GM18870 (cell line): ENCODE measurements at regions not wholly inside any gene's neighbourhood (a gene's known extent, or its start where the extent isn't known, plus 50 kb on each side); places are given as distances from the start of the nearest gene placed in this dataset.
A peak's percentile ranks its signal among the peaks of the same experiment; 100 is the strongest.
"Not testable (repeated sequence)": the region's sequence is repeated elsewhere in the genome, so short reads cannot be mapped to it uniquely, and the experiment has no call there.

Experiments
- ATAC-seq: cut with Tn5 transposase; IDR thresholded peaks from one replicate; pipeline ENCODE4 v1.9.1; 2021; ENCODE audit warnings: moderate library complexity; ENCODE audit not compliant: unreplicated experiment

GRCh38 chr2:34785206-34785785, 1186.2 kb upstream of the FAM98A start:
- no peak for ATAC-seq

DNA sequence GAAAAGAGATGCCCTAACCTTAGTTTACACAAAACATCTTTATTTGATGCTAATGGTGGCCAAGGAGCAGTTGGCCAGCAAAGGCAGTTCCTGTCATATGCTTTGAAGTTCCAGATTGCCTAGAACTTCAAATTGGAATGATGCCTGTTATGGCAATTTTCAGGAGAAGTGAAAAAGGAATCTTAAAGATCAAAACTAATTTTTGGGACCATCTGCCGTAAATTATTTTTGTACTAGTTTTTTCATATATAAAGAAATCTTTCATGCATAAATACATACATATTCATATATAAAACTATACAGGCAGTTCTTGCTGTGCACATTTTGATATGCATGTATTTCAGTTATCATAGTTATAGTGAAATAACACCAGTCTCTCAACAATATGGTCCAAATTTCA, 1185.6 kb upstream of the FAM98A start:
- ATAC-seq, result no peak

- not testable (repeated sequence) for ATAC-seq
Measured at GRCh38 chr2:34750742-34751141, 1151.6 kb upstream of the FAM98A start.

- ATAC-seq, result no peak
Measured at GRCh38 chr2:34747643-34748042, 1148.5 kb upstream of the FAM98A start.

DNA sequence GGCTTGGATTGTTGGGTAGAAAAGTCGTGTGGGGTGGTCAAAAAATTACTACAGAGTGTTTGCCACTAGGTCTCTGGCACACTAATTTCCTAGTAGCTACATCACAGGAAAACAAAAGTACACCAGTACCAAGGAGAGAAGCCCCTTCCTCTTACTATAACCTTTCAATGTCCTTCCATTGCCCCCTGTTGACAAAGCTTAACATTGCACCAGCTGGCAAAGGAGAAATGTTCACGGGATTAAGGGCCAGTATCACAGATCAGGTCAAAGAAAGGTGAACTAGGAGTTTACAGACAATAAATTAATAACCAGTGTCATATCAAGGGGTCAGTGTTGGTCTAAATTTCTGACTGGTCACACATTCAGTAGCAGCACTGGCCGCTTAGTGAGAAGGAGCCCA, 1139.6 kb upstream of the FAM98A start:
- no peak for ATAC-seq

GRCh38 chr2:34737146-34737545, 1138.0 kb upstream of the FAM98A start:
- ATAC-seq, result no peak

GRCh38 chr2:34736482-34736881, 1137.4 kb upstream of the FAM98A start:
- peak; percentile 54 for ATAC-seq

GRCh38 chr2:34734662-34735061, 1135.6 kb upstream of the FAM98A start:
- ATAC-seq, result no peak

DNA sequence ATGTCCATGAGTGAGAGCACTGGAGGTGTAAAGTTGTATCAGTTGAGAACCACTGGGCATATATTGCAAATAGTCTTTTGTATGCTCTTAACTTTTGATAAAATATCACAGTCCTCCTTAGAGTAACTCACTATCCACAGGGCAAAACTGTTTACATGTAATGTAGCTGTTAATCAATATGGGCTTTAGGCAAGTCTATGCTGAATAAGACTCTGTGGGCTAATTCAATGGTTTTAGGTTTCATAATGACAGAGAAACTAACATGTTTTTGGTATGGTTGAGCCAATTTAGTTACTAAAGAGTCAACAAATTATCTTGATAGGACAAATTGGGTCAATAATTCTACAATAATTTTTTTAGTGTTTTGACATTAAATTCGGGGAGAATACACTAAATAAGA, 1134.9 kb upstream of the FAM98A start:
- ATAC-seq, result no peak

DNA sequence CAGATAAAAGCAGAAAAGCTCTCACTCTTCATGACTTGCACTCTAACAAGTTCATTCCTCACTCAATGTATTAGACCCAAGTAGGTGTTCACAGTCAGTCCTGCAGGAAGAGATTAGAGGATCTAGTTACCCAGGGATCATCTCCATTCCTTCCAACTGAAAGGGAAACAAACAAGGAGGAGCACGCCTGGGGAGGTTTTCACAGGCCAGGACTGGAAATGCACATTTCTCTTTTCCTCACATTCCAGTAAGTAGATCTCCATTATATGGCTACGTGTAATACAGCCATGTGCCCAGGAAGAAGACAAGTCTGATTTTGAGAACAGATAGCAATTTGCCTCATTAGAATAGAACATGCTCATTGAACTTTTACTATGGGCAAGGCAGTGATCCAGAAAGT, 1132.2 kb upstream of the FAM98A start:
- ATAC-seq, result no peak

- no peak for ATAC-seq
Measured at GRCh38 chr2:34729845-34730244, 1130.7 kb upstream of the FAM98A start.

- ATAC-seq, result no peak
Measured at GRCh38 chr2:34724107-34724506, 1125.0 kb upstream of the FAM98A start.

DNA sequence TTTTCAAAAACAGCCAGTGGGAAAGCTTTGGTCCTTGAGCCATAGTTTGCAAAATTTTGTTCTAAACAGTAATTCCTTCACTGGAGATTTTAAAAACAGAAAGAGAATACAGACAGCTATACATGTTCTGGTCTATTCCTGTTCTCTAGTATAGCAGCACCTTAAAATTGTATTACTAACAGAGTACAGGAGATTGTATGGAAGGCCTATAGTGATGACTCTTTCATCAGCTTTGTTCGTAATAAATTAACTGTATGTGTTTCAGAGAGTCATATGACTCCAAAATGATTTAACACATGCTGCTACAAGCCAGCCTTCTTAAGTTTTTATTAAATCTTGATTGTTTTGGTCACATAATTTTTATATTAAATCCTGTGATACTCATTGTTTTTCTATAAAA, 1124.6 kb upstream of the FAM98A start:
- no peak for ATAC-seq

DNA sequence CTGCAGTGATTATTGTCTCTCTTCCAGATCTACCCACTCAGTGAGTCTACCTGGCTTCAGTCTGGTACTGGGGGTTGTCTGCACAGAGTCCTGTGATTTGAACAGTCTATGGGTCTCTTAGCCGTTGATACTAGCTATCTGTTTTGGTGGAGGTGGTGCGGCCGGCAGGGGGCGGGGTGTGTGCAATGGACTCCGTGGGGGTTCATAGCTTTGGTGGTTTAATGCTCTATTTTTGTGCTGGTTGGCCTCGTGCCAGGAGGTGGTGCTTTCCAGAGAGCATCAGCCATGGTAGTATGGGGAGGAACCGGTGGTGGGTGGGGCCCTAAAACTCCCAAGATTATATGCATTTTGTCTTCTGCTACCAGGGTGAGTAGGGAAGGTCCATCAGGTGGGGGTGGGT, 1120.1 kb upstream of the FAM98A start:
- no peak for ATAC-seq

- ATAC-seq, result peak; percentile 92
Measured at GRCh38 chr2:34705551-34706247, 1106.6 kb upstream of the FAM98A start.

- ATAC-seq, result no peak
Measured at GRCh38 chr2:34703292-34703691, 1104.2 kb upstream of the FAM98A start.

- ATAC-seq, result not testable (repeated sequence)
Measured at GRCh38 chr2:34702391-34702790, 1103.3 kb upstream of the FAM98A start.

DNA sequence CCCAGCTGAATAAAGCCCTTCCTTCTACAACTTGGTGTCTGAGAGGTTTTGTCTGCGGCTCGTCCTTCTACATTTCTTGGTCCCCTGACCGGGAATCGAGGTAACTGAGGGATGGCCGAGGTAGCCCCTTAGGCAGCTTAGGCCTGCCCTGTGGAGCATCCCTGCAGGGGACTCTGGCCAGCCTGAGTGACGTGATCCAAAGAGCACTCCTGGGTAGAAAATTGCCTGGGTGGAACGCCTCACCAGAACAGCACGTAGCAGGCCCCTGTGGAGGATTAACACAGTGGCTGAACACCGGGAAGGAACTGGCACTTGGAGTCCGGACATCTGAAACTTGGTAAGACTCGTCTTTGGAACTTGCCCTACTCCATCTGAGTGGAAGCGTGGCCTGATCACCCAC, 1078.5 kb upstream of the FAM98A start:
- ATAC-seq, result not testable (repeated sequence)

- ATAC-seq, result peak; percentile 58
Measured at GRCh38 chr2:34677119-34677531, 1078.0 kb upstream of the FAM98A start.

DNA sequence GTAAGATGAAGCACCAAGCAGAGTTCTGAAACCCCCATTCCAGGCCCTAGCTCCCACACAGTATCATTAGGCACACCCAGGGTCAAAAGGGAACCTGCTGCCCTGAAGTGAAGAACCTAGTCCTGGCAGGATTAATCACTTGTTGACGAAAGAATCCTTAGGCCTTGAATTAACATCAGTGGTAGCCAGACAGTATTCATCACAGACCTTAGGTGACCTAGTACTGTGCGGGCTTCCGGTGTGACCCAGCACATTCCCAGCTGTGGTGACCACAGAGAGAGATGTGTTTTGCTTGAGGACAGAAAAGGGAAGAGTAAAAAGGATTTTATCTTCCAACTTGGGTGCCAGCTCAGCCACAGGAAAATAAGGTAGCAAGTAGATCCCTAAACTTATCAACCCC, 1071.4 kb upstream of the FAM98A start:
- no peak for ATAC-seq

DNA sequence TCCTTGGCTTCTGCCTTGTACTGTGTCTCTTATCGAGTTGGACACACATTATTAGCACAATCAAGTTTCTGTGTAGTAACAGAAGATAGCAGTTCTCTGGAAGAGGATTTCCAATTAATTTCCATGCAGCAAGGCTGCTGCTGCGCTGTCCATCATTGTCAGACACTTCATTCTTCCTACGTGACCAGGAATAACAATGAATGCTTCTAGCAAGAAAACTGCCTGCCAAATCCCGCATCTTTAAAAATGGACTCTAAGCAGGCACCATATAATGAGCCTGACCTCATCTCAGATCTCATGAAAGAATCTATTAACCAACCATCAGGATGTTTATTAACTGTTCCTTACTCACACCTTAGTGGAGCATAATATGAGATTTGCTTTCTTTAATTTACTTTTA, 1067.7 kb upstream of the FAM98A start:
- ATAC-seq, result no peak

- no peak for ATAC-seq
Measured at GRCh38 chr2:34664266-34664665, 1065.2 kb upstream of the FAM98A start.

DNA sequence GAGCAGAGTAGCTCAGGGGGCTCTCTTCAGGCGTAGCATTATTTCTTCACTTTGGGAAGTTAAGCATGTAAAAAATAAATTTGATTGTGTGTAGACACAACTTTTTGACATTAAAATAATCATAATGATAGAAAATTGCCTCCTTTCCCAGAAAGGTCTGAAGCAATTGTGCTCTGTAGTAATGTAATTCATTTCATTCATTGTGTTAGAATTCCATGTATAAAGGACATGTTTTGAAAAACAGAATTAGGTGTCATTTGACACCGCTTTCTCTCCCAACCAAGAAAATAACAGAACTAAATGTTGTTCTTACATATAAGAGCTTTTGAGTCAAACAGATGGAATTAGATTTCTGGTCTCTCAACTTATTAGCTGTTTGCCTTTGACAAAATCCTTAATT, 1064.2 kb upstream of the FAM98A start:
- no peak for ATAC-seq
